ENCODE measurements at regions not wholly inside any gene's neighbourhood (a gene's known extent, or its start where the extent isn't known, plus 50 kb on each side); places are given as distances from the start of the nearest gene placed in this dataset. TPM values are rescaled to one million over a fixed set of nuclear protein-coding genes. Genes with fewer than 3 reads are reported as not detected.

DNA sequence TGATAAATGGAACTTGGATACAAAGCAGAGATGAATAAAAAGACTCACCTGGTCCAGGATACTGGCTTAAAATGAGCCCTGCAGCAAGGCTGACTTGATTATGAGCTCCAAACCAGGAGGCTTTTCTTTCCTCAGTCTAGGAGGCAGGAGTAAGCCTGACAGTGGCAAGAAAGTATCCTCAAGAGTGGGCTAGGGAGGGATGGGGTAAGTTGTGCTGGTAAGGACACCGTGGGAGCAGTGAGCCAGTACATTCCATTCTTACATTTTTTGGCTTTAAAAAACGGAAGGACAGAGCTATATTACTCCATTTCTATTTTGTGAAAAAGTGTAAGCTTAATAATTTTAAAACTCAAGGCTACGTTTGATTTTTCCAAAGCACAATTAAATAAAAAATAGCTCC lies 187.1 kb upstream of the DDI1 start:
- Histone ChIP-seq H3K36me3 (ENCODE audit: insufficient read depth, low read length, poor library complexity, severe bottlenecking) (no peaks in the 10 kb centered on the region), H3K4me1 (ENCODE audit: insufficient read depth, low read length, poor library complexity, severe bottlenecking) (peaks cover 4% of the 10 kb centered on the region), H3K27me3 (replicated peaks; ENCODE audit: insufficient read depth, low read depth, low read length, poor library complexity) (no peaks in the 10 kb centered on the region), H3K4me3 (ENCODE audit: low read depth, low read length, poor library complexity, severe bottlenecking) (no peak overlapping the region), H3K27ac (ENCODE audit: low read depth, low read length, poor library complexity, severe bottlenecking) (no peak overlapping the region), H3K9me3 (ENCODE audit: low read depth, low read length, poor library complexity, severe bottlenecking) (no peaks in the 10 kb centered on the region)
- CTCF ChIA-PET: no interaction called here
- no peak for TF ChIP-seq CTCF (conservative IDR thresholded peaks at IDR 0.05; ENCODE audit: low read depth, low read length)
- TF ChIP-seq EZH2 (IDR thresholded peaks at IDR 0.05; ENCODE audit: borderline replicate concordance, low read depth, low read length, poor library complexity, severe bottlenecking): no peak
- POLR2A ChIA-PET (ENCODE audit: low non-redundant PET): no interaction called here
- BruUV-seq (replicated peaks): no TSS peak
- DNase-seq (ENCODE audit: low spot score): no peak
- intact Hi-C loops (cut with micrococcal nuclease; ENCODE audit: unreplicated experiment): no loop called here

DNA sequence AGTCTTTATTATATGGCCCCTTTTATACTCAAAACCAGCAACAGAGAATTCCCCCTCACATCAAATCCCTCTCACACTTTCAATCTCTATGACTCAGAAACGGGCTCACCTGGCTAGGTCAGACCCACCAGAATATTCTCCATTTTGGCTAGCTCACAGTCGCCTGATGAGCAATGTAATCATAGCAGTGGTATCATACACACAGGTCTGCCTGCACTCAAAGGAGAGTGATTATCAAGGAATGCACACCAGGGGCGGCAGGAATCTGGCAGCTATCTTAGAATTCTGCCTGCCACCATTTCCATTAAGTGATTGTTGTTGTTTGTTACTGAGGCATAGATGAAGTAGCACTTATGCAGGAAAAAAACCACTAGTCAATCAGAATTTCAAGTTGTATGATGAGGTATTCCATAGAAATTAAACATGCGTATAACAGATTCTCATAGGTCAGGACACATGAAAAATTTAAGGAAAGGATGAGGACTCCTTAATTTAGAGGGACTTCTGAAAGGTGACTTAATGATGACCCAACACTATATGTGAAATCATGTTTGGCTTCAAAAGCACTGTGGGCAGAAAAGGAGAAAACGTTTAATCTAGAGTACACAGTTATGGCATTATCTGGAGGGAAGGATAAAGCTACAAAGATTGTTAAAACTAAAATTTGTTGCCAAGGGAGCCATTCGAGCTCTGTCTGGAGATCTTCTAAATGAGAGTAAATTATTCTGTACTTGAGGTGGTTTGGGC lies 185.8 kb upstream of the DDI1 start:
- Histone ChIP-seq H3K4me3 (ENCODE audit: low read depth, low read length, poor library complexity, severe bottlenecking) (no peak overlapping the region), H3K27ac (ENCODE audit: low read depth, low read length, poor library complexity, severe bottlenecking) (no peak overlapping the region), H3K36me3 (ENCODE audit: insufficient read depth, low read length, poor library complexity, severe bottlenecking) (no peaks in the 10 kb centered on the region), H3K27me3 (replicated peaks; ENCODE audit: insufficient read depth, low read depth, low read length, poor library complexity) (no peaks in the 10 kb centered on the region), H3K9me3 (ENCODE audit: low read depth, low read length, poor library complexity, severe bottlenecking) (no peaks in the 10 kb centered on the region), H3K4me1 (ENCODE audit: insufficient read depth, low read length, poor library complexity, severe bottlenecking) (no peaks in the 10 kb centered on the region)
- BruUV-seq (replicated peaks): no TSS peak
- no peak for TF ChIP-seq CTCF (conservative IDR thresholded peaks at IDR 0.05; ENCODE audit: low read depth, low read length)
- intact Hi-C loops (cut with micrococcal nuclease; ENCODE audit: unreplicated experiment): no loop called here
- ChIA-PET CTCF (no interaction called here), POLR2A (ENCODE audit: low non-redundant PET) (no interaction called here)
- no peak for DNase-seq (ENCODE audit: low spot score)

GRCh38 chr11:103851166-103851651 lies 185.2 kb upstream of the DDI1 start:
- POLR2A ChIA-PET (ENCODE audit: low non-redundant PET): no interaction called here
- Histone ChIP-seq H3K27ac (ENCODE audit: low read depth, low read length, poor library complexity, severe bottlenecking) (no peak overlapping the region), H3K4me3 (ENCODE audit: low read depth, low read length, poor library complexity, severe bottlenecking) (no peak overlapping the region), H3K4me1 (ENCODE audit: insufficient read depth, low read length, poor library complexity, severe bottlenecking) (no peaks in the 10 kb centered on the region), H3K27me3 (replicated peaks; ENCODE audit: insufficient read depth, low read depth, low read length, poor library complexity) (no peaks in the 10 kb centered on the region), H3K36me3 (ENCODE audit: insufficient read depth, low read length, poor library complexity, severe bottlenecking) (no peaks in the 10 kb centered on the region), H3K9me3 (ENCODE audit: low read depth, low read length, poor library complexity, severe bottlenecking) (no peaks in the 10 kb centered on the region)
- BruUV-seq (replicated peaks): no TSS peak
- CTCF ChIA-PET: no interaction called here
- DNase-seq (ENCODE audit: low spot score): no peak
- TF ChIP-seq CTCF (conservative IDR thresholded peaks at IDR 0.05; ENCODE audit: low read depth, low read length): no peak
- TF ChIP-seq EZH2 (IDR thresholded peaks at IDR 0.05; ENCODE audit: borderline replicate concordance, low read depth, low read length, poor library complexity, severe bottlenecking): no peak
- intact Hi-C loops (cut with micrococcal nuclease; ENCODE audit: unreplicated experiment): no loop called here

Small RNA genes lying in the stretch of these regions (microRNA-seq; reads per million reads assigned to microRNA genes)
- not detected for gene MIR4693

All from A673 (cell line).